ENCODE measurements at regions not wholly inside any gene's neighbourhood (a gene's known extent, or its start where the extent isn't known, plus 50 kb on each side); places are given as distances from the start of the nearest gene placed in this dataset.

DNA sequence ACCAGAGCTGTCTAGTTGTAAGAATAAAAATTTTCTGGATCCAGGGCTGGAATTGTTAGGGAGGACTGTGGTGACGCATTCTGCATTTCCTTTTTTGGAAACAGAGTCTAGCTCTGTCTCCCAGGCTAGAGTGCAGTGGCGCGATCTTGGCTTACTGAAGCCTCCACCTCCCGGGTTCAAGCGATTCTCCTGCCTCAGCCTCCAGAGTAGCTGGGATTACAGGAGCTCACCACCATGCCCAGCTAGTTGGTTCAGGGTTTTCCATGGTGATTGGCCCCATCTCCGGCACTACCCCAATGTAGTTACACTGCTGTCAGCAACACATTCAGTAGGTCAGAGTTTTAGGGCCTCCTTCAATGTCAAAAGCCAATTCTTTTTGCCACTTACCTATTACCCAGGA is 58.6 kb upstream of the RNF152 start:
- no peak for TF ChIP-seq CTCF (conservative IDR thresholded peaks at IDR 0.05)
- no peak for TF ChIP-seq EZH2 (IDR thresholded peaks at IDR 0.05; ENCODE audit: low read depth)

Data from PC-9 (cell line).